ENCODE measurements at regions not wholly inside any gene's neighbourhood (a gene's known extent, or its start where the extent isn't known, plus 50 kb on each side); places are given as distances from the start of the nearest gene placed in this dataset.
"Not testable (repeated sequence)": the region's sequence is repeated elsewhere in the genome, so short reads cannot be mapped to it uniquely, and the experiment has no call there.

DNA sequence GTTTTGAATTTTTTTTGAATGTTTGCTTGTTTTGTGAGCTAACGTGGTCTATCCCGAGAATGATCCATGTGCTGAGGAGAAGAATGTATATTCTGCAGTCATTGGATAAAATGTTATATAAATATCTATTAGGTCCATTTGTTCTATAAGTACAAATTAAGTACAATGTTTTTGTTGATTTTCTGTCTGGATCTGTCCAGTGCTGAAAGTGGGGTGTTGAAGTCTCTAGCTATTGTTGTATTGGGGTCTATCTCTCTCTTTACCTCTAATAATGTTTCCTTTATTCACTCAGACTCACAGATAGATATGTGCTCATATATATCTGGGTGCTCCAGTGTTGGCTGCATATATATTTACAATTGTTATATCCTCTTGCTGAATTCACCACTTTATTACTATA, 144.8 kb upstream of the SETMAR start:
- no peak for DNase-seq

DNA sequence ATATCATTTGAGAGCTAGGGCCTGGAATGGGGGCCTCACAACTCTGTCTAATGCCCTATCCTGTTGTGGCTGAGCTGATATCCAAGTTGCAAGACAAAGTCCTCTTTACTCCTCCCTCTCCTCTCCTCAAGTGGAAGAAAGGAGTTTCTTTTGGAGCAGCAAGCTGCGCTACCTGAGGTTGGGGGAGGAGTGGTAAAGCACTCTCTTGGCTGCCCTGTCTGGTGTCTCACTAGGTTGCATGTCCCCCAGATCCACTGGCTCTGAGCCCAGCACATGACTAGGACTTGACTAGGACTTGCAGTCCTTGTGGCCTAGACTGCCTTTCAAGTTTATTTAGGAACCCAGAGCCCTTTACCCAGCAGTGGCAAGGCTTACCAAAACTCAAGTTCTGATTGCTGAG, 141.1 kb upstream of the SETMAR start:
- no peak for DNase-seq

- DNase-seq = no peak
These were observed 140.2 kb upstream of the SETMAR start for GRCh38 chr3:4163011-4163410.

DNA sequence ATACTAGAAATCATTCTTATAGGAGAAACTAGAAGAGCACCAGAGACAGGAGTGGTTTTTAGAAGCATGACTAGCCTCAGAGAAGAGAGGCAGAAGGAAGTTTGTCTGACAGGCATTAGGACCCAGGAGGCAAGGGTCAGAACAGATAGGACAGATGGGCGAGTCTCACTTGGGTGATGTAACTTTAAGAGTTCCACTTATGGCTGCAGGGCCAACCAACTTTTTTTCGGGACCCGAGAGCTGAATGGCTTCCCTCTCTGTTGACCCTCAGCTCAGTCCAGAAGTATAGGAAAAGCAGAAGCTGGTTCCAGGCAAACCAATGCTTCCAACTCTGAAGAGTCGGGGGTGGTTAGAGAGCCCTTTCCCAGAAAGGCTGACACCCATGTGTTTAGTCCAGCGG, 136.6 kb upstream of the SETMAR start:
- no peak for DNase-seq

- not testable (repeated sequence) for DNase-seq
These were observed 135.9 kb upstream of the SETMAR start for GRCh38 chr3:4167230-4167629.

- no peak for DNase-seq
These were observed 128.4 kb upstream of the SETMAR start for GRCh38 chr3:4174791-4175190.

DNA sequence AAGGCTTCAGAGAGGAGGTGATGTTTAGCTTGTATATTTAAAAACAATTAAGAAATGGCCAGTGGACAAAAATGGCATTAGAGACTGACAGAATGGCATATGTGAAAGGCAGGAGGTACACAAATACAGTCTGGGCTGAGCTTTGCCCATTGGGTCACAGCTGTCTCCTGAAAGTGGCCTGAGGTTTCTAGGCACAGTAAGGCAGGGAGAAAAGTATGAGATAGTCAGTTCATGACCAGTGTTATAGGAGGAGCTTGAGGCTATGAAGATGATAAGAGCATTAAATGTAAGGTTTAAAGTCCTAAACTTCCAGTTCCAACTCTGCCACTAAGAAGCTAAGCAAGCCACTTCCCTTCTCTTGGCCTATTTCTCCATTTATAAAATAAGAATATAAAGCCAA, 111.2 kb upstream of the SETMAR start:
- no peak for DNase-seq

- DNase-seq = no peak
These were observed 108.2 kb upstream of the SETMAR start for GRCh38 chr3:4195006-4195405.

GRCh38 chr3:4196506-4197147, 106.5 kb upstream of the SETMAR start:
- DNase-seq = no peak

DNA sequence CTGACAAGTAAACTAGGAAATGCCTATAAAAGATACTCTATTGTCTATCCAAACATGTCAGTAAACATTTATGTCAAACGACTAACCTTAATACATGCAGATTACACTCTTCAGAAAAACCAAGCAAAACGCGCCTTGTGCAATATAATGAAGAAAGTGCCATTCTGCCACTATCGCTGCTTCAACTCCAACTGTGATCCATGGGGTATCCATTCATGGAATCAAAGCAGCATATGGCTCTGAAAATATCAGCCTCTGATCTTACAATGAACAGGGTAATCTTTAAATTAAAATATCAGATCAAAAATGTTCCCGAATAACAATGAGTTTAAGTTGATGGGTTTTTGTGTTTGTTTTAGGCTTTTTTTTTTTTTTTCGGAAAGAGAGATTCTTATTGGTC, 105.5 kb upstream of the SETMAR start:
- DNase-seq = no peak

GRCh38 chr3:4198491-4198890, 104.7 kb upstream of the SETMAR start:
- DNase-seq = no peak

DNA sequence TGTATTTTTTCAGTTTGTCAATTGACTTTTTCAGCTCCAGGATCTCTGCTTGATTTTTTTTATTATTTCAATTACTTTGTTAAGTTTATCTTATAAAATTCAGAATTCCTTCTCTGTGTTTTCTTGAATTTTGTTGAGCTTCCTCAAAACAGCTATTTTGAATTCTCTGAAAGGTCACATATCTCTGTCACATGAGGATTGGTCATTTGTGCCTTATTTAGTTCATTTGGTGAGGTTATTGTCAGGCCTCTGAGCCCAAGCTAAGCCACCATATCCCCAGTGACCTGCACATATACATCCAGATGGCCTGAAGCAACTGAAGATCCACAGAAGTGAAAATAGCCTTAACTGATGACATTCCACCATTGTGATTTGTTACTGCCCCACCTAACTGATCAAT, 98.4 kb upstream of the SETMAR start:
- not testable (repeated sequence) for DNase-seq

DNA sequence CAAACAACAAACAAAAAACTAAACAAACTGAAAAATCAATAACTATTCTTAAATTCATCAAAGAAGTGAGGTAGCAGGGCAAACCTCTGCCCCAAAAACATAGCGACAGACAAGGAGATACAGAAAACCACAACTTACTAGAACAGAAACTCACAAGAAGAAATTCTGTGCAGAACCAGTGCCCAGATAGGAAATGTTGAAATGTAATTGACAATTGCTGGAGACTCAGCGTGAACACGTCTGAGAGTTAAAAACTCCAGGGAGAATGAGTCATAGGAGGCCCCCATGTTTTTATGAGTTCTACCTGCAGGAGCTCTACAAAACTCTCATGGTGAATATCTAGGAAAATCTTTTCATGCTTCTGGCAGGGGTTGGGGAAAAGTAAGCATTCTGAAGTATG, 95.5 kb upstream of the SETMAR start:
- no peak for DNase-seq

DNA sequence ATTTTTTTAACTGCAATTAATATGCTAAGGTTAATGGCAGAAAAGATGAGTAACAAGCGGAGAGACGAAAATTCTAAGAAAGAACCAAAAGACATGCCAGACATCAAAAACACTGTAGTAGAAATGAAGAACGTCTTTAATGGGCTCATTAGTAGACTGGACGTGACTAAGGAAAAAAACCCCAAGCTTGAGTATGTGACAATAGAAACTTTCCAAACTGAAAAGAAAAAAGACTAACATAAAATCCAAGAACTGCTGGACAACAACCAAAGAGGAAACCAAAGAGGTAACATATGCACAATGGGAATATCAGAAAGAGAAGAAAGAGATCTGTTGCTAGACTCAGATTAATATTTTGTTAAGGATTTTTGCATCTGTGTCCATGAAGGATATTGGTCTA, 94.6 kb upstream of the SETMAR start:
- no peak for DNase-seq

DNA sequence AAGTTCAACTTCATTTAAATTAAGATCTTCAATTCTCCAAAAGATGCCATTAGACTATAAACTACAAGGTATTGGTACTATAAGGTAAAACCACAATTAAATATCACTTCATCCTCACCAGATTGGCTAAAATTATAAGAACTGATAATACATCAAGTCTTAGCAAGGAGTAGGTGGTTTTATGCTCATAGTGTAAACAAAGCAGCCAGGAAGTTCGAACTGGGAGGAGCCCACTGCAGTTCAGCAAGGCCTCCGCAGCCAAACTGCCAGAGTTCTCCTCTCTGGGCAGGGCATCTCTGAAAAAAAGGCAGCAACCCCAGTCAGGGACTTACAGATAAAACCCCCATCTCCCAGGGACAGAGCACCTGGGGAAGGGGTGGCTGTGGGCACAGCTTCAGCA, 91.6 kb upstream of the SETMAR start:
- DNase-seq = no peak

DNA sequence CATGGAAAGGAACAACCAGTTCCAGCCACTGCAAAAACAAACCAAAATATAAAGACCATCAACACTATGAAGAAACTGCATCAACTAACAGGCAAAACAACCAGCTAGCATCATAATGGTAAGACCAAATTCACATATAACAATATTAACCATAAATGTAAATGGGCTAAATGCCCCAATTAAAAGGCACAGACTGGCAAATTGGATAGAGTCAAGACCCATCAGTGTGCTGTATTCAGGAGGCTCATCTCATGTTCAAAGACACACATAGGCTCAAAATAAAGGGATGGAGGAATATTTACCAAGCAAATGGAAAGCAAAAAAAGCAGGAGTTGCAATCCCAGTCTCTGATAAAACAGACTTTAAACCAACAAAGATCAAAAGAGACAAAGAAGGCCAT, 89.7 kb upstream of the SETMAR start:
- DNase-seq = not testable (repeated sequence)

DNA sequence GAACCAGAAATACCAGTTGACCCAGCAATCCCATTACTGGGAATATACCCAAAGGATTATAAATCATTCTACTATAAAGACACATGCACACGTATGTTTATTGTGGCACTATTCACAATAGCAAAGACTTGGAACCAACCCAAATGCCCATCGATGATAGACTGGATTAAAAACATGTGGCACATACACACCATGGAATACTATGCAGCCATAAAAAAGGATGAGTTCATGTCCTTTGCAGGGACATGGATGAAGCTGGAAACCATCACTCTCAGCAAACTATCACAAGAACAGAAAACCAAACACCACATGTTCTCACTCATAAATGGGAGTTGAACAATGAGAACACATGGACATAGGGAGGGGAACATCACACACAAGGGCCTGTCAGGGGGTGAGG, 86.2 kb upstream of the SETMAR start:
- not testable (repeated sequence) for DNase-seq

DNA sequence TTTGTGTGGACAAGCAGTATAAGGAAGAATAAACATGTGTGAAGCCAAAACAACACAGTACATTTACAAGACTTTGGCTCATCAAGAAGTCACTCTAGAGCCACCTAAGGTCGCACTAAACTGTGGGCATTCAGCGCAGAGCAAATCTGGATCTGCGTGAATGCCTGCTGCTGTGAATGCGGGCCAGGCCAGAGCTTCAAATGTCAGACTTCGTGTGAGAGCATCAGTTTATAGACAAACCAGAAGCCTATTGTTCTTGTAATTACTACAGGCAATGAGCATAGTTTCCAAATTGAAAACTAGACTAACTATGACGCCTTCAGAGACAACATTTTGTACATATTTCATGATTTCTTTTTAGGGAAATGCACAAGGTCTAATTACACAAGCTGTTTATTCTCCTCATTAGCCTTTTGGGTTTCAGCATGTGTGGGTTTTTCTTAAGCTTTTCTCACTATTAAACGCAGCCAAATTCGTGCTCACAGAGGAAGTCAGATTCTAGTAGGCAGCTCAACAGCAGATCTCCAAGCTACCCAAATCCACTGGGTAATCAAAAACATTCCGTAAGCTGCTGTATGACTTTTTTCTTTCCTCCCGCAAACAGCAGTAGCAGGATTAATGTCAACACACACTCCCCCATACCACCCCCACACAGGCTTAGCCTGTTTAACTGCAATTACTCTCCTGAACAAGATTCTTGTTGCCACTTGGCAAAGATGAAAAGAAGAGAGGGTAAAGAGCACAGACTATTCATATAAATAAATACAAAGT, 84.5 kb upstream of the SETMAR start:
- DNase-seq = no peak

DNA sequence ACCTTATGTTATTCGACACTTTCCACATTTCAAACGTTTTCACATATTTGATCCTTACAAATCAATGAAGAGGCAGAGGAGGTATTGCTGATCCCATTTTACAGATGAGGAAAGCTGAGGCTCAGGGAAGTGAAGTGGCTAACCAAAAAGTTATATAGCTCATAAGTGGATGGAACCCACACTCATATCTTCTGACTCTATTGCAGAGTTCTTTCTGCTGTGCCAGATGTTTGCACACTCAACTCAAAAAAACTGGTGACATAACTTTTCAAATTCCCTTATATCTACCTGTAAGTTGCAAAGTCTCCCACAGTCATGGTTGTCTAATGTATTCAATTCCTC, 84.0 kb upstream of the SETMAR start:
- no peak for DNase-seq

- no peak for DNase-seq
These were observed 83.1 kb upstream of the SETMAR start for GRCh38 chr3:4220065-4220464.

GRCh38 chr3:4222574-4223175, 80.5 kb upstream of the SETMAR start:
- DNase-seq = no peak

- DNase-seq = no peak
These were observed 79.4 kb upstream of the SETMAR start for GRCh38 chr3:4223777-4224176.

- DNase-seq = no peak
These were observed 78.8 kb upstream of the SETMAR start for GRCh38 chr3:4224331-4224730.

- DNase-seq = no peak
These were observed 78.1 kb upstream of the SETMAR start for GRCh38 chr3:4225005-4225471.
